DMS79 treated with DMSO at 0.1 percent for 48 hours (cell line): ENCODE measurements at regions not wholly inside any gene's neighbourhood (a gene's known extent, or its start where the extent isn't known, plus 50 kb on each side); places are given as distances from the start of the nearest gene placed in this dataset.

Experiments
- DNase-seq: peaks from one replicate; lab custom pipeline; 2025; lab: John Stamatoyannopoulos, UW

- DNase-seq = no peak
These were observed 289.7 kb downstream of the FOXL1 start for GRCh38 chr16:86868070-86868469.

- DNase-seq = no peak
These were observed 290.4 kb downstream of the FOXL1 start for GRCh38 chr16:86868786-86869185.

- DNase-seq = no peak
These were observed 291.1 kb downstream of the FOXL1 start for GRCh38 chr16:86869288-86870022.

- no peak for DNase-seq
These were observed 292.0 kb downstream of the FOXL1 start for GRCh38 chr16:86870380-86870779.

- DNase-seq = no peak
These were observed 293.8 kb downstream of the FOXL1 start for GRCh38 chr16:86872131-86872530.

GRCh38 chr16:86872833-86873232 lies 294.5 kb downstream of the FOXL1 start:
- DNase-seq = no peak

GRCh38 chr16:86874141-86874540 lies 295.8 kb downstream of the FOXL1 start:
- no peak for DNase-seq

- DNase-seq = no peak
These were observed 298.1 kb downstream of the FOXL1 start for GRCh38 chr16:86876499-86876898.

- DNase-seq = no peak
These were observed 298.8 kb downstream of the FOXL1 start for GRCh38 chr16:86877108-86877507.

GRCh38 chr16:86877835-86878234 lies 299.5 kb downstream of the FOXL1 start:
- DNase-seq = no peak

- no peak for DNase-seq
These were observed 300.1 kb downstream of the FOXL1 start for GRCh38 chr16:86878236-86879080.

- no peak for DNase-seq
These were observed 300.9 kb downstream of the FOXL1 start for GRCh38 chr16:86879268-86879667.

- DNase-seq = no peak
These were observed 302.2 kb downstream of the FOXL1 start for GRCh38 chr16:86880316-86881117.

- DNase-seq = no peak
These were observed 302.8 kb downstream of the FOXL1 start for GRCh38 chr16:86881118-86881510.

GRCh38 chr16:86881861-86882273 lies 303.5 kb downstream of the FOXL1 start:
- DNase-seq = no peak

- no peak for DNase-seq
These were observed 304.4 kb downstream of the FOXL1 start for GRCh38 chr16:86882586-86883280.

- no peak for DNase-seq
These were observed 305.4 kb downstream of the FOXL1 start for GRCh38 chr16:86883583-86884389.

GRCh38 chr16:86884390-86884650 lies 306.0 kb downstream of the FOXL1 start:
- DNase-seq = no peak

GRCh38 chr16:86885139-86885538 lies 306.8 kb downstream of the FOXL1 start:
- DNase-seq = no peak

- DNase-seq = no peak
These were observed 308.3 kb downstream of the FOXL1 start for GRCh38 chr16:86886651-86887050.

GRCh38 chr16:86887416-86887815 lies 309.1 kb downstream of the FOXL1 start:
- DNase-seq = no peak
